EH (cell line): ENCODE measurements at regions not wholly inside any gene's neighbourhood (a gene's known extent, or its start where the extent isn't known, plus 50 kb on each side); places are given as distances from the start of the nearest gene placed in this dataset.

Experiments used
- DNase-seq: peaks from one replicate; pipeline ENCODE4 v3.0.0-alpha.2; 2015; ENCODE audit warnings: low read depth

DNA sequence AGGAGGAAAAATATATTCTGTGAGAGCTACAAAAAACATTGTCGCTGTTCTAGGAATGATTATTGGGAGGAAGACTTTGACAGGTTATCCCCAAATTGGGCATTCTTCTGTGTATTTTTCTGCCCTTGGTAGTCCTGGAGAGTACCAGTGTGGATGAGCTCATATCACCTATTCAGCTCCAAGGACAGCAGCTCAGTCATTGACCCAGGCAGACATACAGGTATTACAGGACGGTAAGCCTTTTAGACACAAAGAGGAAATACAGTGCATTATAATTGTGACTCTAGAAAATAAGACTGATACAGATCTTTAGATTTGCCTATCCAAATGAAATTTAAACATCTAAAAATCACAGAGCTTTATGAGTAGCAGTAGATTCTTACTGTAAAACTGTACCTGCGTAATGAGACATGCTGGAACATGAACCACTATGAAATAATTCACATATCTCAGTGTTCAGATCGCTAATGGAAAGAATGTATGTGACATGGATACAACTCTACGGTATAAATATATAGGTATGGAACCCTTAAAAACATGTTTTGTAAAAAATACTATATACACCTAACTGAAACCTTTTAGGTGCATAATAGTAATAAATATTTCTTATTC, 56.0 kb downstream of the PLK2 start:
- DNase-seq: no peak

DNA sequence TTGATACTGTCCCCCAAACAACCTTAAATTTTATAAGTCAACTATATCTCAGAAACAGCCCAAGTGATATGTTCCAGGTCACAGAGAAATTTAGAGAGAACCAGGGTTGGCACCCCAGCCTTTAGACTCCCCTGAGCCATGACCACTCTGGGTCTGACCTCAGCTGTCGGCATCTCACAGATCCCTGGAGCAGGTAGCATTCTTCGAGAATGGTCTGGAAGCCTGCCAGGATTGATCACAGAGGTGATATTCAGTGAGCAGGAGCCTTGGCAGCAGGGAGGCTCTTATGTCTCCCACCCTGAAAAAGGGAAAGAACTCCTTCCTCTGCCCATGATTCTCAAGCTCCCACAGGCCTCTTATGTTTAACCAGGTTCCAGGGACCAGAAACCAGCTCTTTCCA, 58.2 kb downstream of the PLK2 start:
- no peak for DNase-seq

DNA sequence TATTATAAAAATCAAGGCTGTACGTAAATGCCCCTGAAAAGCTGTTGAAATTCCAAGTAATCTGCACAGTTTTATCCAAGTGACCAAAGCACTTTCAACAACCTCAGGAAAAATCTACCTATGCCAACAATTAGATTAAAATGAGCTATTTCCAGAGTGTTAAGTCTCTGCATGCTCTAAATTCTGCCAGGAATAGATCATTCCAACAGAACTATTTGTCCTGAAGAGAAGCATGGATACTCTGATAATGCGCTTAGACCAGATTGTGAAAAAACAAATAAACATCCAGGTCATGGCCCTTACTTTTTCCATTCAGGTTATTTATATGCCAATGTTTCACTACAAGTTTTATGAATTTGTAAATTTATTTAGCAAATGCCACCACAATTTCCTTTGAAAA, 59.1 kb downstream of the PLK2 start:
- no peak for DNase-seq

DNA sequence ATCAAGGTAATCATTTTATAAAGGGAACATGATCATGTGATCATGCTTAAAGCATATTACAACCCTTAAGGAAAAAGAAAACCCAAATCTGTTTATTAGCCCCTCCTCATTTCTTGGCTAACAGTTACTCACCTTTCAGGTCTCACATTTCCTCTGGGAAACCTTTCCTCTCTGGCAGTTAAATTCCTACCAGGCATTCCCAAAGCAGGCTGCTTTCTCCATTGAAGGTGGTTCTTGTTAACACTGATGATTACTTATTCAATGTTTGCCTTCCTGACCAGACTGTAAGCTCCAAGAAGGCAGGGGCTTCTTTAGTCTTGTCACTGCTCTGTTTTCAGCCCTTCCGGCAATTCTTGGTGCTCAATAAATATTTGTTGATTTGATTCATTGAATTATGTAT, 59.9 kb downstream of the PLK2 start:
- DNase-seq: no peak

DNA sequence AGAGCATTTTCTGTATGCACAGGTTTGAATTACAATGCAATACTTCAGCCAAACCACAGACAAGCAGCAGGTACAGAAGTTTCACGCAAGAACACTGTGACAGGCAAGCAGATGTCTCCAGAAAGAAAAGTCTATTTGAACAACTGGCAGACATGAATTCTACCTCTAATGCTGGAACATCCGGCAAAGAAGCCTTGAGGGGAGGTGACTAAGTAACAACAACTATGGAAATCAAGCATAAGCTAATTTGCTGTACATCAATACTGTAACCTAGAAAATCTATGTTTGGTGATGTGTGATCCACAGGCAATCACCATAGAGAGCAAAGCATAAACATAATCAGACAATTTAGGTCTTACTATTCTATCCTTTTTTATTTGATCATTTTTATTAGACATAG, 65.5 kb downstream of the PLK2 start:
- no peak for DNase-seq

DNA sequence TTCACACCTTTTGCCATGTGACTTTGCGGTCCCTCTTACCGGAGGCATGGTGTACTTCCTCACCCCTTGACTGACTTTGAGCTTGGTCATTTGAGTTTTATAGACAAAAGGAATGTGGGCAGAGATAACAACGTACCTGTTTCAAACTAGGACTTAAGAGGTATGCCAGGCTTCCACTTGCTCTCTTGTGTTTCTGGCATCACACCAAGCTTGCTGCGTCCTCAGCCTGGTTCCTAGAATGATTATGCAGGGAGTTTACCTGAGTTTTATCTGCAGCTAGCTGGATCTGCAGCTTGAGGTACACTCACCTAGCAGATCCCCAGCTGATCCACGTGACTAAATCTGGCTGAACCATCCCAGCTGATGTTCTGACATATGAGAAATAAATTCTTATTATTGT, 66.2 kb downstream of the PLK2 start:
- DNase-seq: no peak

DNA sequence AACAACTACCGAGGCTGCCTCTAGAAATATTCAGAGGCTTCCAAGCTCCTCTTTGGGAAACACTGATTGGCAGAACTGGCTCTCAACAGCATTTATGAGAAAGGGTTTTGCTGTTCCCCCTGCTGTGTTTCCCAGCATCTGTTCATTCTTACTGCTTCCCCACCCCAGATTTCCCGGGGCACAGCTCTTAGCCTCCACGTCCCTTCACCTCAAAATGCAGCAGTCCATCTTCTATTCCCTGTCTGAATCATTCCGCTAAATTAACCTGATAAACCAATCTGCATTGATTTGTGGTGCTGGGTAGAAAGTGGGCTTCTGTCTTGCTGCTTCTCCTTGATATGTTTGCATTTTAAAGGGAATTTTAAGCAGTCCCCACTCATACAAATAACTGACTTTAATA, 67.4 kb downstream of the PLK2 start:
- DNase-seq: no peak

DNA sequence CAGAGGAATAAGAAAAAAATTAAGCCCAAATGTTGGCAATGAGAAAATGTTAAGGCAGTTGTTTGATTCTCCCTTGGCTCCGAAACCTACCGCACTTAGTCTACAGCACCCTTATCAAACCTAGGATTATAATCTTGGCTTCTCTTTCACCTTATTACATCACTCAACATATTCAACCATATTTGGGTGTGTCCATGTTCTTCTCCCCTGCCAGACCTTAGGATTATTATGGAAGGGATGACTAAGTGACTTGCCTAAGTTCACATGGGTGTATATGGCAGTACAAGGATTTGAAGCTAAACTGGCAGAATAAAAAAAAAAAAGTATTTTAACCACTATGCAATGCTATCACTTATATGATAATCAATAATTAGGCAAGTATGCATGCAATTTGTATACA, 76.4 kb downstream of the PLK2 start:
- no peak for DNase-seq

DNA sequence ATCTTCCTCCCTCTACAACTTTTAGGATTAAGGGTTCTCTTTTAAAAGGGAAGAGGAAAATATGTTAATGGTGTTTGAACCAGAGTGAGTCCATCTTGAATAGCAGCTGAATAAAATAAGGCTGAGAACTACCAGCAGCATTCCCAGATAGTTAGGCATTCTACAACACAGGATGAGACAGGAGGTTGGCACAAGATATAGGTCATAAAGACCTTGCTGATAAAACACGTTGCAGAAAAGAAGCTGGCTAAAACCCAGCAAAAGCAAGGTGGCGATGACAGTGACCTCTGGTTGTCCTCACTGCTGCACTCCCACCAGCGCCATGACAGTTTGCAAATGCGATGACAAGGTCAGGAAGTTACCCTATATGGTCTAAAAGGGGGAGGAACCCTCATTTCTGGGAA, 77.8 kb downstream of the PLK2 start:
- no peak for DNase-seq

DNA sequence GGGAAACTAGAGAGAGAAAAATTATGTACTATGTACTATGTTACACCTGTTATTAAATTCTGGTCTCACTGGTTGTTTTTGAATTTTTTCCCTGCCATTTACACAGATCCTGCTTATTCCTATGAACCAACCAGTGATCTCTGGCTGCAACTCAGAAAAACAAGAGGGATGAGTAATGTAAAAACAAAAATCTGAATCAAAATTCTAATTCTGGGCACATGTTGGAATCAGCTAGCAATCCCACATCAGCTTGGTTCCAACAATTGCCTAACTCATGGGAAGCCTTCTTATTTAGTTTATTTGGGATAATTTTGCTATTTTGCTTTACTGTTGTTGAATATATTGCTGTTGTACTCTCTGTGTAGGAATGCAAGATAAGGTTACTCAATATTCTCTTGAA, 78.3 kb downstream of the PLK2 start:
- no peak for DNase-seq

DNA sequence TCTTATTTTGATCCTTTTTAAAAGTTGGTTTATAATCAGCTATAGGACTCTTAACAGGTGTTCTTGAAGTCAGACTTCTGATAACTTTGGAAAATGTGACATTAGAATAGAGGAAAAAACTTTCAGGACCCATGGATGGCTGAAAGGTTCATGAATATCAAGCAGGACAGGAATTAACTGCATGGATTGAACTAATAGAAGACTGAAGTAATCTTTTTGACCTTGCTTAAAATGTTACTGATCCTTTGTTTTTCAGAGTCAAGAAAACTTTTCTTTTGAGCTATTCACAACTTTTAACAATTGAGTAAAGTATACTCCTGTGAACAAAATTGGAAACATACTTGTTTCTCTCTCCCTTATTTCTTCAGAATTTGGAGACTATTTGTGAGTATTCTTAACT, 79.2 kb downstream of the PLK2 start:
- no peak for DNase-seq

DNA sequence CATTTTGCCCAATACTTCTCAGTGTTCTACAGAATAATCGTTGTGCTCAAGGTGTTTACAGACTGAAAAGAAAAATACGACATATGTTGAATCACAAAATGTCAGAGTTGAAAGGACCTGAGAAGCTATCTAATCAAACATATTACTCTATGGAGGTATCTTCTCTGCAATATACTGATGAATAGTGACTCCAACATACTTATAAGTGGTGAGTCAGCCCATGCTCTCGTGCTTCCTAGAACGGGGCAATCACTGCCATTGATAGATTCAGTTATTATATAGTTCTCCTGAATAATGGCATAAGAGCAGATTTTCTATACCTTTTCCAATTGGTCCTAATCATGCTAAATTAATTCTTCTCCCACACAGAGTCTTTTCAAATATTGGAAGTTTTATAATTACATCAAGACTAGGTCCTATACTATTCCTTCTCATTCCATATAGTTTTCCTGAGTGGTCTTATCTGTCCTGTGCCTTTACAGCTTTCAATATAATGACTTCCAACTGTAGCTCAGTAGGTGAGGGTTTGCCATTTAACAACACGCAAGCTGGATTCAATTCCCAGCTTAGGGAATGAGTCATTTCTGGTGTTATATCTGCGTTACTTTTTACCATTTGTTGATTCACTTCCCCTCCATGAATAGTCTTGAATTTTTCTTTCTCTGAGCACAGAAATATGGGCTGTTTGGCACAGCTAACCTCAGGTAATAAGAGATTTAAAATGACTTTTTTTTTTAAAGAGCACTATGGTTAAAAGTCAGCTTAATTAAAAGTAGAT, 81.1 kb downstream of the PLK2 start:
- no peak for DNase-seq

DNA sequence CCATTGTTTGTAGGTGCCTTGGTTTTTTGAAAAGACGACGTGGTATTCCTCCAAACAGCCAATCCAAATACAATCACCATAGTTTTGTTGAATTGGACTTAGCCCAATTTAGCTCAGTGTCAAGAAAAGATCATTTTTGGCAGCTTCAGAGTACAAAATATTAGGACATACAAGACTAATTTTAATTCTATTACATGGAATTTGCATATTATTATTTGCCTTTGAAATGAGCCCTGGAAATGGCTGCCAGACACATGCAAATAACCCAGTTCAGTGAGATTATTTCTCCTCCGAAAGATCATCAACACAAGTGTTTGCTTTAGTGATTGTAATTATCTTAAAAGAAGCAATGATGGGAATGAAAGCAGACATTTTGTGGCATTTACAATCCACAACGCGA, 89.3 kb downstream of the PLK2 start:
- no peak for DNase-seq

DNA sequence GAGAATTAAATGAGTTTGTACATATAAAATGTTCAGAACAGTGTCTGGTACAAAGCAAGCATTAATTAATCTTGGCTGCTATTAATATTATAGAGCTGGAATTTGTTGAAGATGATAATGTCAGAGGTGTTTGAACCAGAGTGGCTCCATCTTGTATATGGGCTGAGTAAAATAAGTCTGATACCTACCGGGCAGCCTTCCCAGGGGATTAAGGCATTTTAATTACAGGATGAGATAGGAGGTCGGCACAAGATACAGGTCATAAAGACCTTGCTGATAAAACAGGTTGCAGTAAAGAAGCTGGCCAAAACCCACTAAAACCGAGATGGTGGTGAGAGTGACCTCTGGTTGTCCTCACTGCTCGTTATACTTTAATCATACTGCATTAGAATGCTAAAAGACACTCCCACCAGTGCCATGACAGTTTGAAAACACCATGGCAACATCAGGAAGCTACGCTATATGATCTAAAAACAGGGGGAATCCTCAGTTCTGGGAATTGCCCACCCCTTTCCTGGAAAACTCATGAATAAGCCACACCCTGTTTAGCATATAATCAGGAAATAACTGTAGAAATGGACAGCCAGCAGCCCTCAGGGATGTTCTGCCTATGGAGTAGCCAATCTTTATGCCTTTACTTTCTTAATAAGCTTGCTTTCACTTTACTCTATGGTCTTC, 90.2 kb downstream of the PLK2 start:
- no peak for DNase-seq

DNA sequence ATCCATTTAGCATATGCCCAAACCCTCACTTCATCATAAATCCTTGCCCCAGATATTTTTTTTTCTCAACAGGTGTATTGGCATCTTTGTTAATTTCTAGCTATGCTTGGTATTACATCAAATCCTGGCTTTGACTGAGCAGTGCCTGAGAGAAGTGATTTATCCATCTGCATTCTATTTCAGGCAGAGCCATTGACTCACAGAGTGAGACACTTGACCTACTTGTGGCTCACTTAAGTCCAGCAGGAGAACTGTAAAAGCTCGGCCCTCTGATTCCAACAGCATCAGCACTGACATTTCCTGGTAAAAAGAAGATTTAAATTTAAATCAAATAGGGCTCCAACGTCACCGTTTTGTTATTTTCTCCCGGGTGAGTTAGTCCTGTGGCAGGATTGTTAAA, 93.4 kb downstream of the PLK2 start:
- DNase-seq: peak; percentile 33

DNA sequence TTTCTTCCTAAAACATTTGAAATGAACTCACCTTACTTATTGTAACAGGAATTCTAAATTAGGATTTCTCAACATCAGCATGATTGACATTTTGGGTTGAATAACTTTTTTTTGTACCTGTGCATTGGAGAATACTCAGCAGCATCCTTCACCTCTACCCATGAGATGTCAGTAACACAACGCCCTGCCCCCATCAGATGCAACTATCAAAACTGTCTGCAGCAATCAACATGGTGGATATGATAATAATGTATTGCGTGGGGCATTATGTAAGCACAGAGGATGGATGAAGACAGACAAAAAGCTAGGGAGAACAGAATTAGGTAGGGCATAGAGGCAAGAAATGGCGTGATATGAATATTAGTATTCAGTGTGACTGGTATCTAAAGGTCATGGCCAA, 94.1 kb downstream of the PLK2 start:
- no peak for DNase-seq

DNA sequence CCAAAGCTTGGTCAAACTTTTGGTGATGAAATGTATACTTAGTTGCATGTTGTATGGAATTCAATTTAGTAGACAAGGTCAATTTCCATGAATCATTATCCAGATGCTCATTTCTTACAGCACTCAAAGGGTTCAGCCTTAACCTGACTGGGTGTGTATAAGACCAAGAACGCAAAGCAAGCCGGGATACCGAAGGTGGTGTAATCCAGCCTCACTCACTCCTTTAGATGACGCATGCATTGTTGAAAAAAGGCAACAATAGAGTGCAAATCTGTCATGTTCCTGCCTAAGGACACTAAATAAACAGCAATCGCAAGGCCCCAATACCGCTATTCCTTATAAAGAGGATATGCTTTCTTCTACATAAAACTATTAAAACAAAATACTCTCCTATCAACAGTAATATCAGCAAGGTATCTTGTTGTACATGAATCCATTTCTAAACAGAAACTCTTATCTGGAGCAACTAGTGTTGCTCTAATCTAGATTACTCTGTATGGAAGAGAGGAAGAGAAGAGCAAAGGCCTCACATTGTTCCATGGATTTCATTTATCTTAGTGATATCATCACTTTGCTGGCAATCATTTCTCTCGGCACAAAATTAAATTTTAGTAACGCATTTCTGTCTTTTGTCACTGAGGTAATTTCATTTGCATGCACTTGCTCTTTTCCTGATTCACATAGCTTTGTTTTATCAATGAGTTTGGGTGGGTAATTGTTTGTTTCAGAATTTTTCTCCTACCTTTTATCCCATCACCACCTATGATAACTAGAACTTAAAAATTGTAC, 96.2 kb downstream of the PLK2 start:
- no peak for DNase-seq

DNA sequence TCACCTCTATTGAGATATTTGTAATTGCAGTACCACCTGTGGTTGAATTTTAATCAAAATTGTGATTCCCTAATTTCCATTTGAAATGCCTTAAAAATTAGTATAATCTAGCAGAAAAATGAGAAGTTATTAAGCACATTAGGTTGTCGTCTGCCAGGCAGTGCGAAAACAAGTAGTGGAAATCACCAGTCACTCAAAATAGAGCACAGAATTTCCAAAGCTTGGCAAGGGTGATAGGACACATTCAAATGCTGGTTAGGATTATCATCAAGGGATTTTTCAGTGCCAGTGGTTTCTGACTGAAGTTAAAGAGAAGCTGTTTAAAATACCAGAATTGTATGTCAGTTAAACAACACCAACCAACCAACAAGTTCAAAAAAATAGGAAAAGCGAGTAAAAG, 97.8 kb downstream of the PLK2 start:
- DNase-seq: no peak

DNA sequence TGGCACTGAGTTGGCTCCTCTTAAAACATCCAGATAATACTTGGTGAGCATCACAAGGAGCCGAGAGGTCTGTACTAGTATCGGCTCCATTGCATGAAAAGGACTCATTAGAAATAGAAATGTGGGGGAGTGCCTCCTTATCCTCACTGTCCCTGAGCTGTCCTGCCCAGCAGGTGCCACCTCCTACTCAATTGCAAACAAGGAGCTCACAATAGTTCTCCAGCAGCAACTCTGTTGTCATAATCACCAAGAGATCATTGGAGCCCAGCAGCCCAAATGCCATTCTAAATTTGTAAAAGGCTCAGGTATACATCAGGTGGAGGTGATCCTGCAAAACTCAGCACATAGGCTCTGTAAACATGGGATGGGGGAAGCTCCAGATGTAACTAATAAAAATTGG, 99.1 kb downstream of the PLK2 start:
- DNase-seq: no peak

DNA sequence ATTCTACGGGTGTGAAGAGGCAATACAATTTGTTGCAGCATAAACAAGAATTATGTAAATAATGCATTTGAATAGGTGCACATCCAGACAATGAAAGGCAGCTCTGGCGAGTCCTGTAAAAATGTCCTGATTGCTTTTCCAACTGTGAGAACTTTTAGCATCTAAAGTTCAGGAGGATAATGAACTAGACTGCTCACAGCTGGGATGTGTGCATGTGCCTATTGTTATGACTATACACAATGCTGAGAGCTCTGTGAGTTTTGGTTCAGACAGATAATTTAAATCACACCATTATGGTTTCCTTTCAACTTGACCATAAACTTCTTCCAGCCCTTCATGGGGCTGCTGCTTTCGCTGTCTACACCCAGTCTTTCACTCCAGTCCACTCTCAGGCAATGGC, 99.9 kb downstream of the PLK2 start:
- DNase-seq: no peak

DNA sequence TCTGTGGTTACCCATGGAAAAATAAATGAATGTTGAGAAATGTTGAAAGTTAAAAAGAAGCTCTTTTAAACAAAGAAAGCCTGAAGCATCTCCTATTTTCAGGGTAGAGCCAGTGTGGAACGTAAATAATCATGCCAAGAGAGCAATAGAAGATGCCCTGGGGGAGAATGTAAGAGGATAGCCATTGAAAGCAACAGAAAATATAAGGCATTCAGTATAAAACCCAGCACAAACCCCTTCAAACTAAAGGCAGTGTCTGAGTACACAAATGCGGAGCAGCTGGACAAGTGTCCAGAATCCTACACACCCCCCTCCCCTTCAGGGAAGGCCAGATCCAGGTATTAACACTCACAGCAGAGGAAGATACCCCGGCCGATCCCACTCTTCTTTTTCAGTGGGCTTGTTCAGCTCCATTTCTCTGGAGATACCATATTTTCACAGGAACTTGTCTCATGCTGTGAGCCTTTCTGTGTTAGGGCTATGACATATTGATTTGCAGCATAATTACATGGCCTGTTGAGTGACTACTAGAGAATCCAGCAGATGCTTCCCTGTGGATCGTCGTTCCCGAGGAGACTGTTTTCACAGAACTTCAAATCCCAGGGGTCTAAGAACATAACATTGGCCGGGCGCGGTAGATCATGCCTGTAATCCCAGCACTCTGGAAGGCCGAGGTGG, 101.2 kb downstream of the PLK2 start:
- DNase-seq: no peak

DNA sequence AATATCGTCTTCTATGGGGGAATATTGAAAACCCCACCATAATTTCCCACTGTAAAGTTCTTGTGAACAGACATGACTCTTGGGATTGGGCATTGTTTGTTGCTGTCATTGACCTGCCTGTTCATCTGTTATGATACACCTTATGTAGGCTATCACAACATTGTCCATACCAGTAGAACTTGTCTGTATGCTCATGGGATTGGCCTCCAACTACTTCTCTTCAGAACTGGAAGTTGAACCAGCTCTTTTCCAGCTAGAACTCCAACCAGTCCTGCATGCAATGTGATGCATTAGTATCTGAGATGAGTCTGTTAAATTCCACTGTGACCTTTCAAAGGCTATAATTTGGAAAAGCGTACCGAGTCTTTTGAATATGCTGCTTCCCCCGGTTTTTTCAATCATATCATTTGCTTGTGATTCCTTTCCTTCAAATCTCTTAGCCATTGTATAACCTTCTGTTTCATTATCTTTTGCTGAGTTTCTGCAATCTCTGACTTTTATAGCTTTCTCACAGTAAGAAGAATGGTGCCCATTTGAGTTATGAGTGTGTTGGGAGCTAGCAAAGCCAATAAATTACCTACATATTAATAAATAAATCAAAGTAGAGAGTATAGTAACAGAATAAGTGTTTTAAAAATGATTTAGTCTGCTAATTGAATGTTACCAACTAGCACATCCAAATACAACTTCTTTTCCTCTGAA, 101.9 kb downstream of the PLK2 start:
- no peak for DNase-seq
